ENCODE measurements at regions not wholly inside any gene's neighbourhood (a gene's known extent, or its start where the extent isn't known, plus 50 kb on each side); places are given as distances from the start of the nearest gene placed in this dataset.
"Not testable (repeated sequence)": the region's sequence is repeated elsewhere in the genome, so short reads cannot be mapped to it uniquely, and the experiment has no call there.

- DNase-seq (ENCODE audit: low spot score) = no peak
Measured at GRCh38 chr22:35138521-35138920, 72.6 kb downstream of the ISX start.

- DNase-seq (ENCODE audit: low spot score) = no peak
Measured at GRCh38 chr22:35140879-35141745, 75.2 kb downstream of the ISX start.

- DNase-seq (ENCODE audit: low spot score) = no peak
Measured at GRCh38 chr22:35148381-35148780, 82.4 kb downstream of the ISX start.

GRCh38 chr22:35148866-35149548, 83.0 kb downstream of the ISX start:
- DNase-seq (ENCODE audit: low spot score) = no peak

DNA sequence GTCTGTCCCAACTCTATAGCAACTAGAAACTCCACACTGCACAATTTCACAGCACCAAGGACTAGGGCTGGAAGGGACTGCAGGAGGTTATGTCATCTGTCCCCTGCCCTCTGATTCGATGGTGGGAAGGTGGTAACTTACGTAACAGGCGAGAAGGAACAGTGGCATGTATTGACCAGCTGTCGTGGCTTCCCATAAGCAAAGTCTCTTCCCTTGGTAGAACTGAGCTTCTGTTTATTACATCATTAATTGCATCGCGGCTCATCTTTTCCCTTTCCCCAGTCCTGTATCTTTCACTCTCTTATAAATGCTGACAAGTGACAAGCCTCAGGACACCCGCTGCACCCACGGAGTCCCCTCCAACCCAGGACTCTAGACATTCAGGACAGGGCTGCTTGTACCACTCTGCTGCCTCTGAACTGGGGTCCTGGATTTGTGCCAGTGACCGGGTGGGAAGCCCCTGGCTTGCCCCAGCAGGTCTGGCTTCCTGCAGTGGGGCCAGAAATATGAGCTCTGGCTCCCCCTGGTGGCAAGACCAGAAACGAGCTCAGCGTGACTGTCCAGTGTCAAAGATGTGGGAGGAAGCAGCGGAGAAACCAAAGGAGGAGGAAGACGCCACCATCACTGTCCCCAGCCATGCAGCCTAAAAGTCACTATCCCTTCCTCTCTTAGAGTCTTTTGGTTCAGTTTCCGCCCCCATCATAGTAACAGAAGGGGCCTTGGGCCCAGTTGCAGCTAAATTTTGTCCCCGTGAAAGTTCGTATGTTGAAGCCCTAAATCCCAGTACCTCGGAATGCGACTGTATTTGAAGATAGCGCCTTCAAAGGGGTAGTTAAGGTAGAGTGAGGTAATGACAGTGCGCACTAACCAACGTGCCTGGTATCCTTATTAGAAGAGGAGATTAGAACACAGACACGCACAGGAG, 84.5 kb downstream of the ISX start:
- peak; percentile 13 for DNase-seq (ENCODE audit: low spot score)

- no peak for DNase-seq (ENCODE audit: low spot score)
Measured at GRCh38 chr22:35152316-35152715, 86.4 kb downstream of the ISX start.

DNA sequence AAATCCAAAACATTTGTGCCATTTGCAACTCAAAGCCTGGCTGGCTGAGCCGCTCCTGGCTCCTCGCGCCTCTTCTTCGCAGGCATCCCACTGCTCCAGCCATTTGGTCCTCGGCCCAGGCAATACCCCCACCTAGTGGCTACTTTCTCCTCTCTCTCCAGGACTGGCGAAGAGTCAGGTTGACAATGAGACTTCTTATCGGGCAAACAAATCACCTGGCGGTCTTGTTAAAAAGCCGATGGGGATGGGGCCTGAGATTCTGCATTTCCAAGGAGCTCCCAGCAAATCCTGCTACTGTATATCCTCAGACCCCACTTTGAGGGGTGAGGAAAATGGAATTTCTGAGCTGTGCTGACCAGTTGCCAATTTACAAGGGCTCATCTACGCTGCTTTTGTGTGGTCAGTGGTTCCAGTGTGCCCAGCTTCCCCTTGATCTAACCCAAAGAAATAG, 89.0 kb downstream of the ISX start:
- peak; percentile 4 for DNase-seq (ENCODE audit: low spot score)

DNA sequence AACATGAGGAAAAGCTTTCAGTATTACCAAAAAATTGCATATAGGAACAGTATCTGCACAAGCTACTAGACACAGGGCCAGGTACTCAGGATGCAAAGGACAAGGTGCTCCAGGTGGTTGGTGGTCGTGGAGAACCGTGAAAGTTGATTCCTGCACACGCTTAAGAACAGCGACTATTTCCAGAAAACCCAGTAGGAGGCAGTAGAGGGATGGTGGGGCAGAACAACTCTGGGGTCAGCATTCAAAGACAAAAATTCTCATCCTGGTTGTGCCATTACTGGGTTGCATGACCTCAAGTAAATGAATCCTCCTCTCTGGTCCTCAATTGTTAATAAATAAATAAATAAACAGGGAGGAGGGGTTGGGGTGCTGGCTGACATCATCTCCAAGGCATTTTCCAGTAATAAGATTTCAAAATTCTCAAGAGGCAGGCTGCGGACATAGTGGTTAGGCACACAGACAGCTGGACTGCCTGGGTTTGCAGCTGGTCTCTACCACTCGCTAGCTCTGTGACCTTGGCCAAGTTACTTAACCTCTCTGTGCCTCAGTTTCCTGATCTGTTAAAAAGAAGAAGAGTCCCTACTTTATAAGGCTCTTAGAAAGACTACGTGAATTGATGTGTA, 89.6 kb downstream of the ISX start:
- DNase-seq (ENCODE audit: low spot score) = no peak

DNA sequence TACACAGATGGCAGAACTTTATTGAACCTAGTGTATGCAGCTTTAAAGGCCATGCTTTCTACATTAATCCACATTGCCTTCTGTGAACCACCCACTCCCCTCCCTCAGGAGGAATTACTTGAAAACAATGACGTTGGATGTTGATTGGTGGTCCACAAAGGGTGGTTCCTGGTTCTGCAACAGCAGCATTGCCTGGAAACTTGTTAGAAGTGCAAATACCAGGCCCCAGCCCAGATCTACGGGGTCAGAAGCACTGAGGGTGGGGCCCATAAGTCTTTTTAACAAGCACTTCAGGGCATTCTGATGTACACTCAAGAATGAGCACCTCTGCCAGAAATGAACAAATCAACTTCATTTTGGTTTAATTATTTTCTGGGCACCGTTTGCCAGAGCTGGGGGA, 91.0 kb downstream of the ISX start:
- DNase-seq (ENCODE audit: low spot score) = no peak

DNA sequence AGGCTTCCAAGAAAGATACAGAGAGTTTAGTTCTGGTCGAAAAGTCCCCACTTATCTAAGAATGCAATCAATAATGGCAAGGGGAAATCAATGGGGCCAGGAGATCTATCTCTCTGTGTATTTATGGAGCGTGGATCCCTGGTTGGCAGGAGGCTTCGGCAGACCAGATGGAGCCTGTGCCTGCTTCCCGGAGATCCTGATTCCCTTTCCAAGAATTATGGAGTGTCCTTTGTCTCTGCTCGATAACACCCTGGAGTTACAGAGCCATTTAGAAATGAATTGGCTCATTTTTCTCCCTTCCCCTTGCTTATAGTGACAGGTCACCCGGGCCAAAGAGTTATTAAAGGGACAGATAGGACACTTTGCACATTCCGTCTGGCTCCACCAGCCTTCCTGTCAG, 92.4 kb downstream of the ISX start:
- DNase-seq (ENCODE audit: low spot score) = no peak

- DNase-seq (ENCODE audit: low spot score) = no peak
Measured at GRCh38 chr22:35159343-35159742, 93.4 kb downstream of the ISX start.

DNA sequence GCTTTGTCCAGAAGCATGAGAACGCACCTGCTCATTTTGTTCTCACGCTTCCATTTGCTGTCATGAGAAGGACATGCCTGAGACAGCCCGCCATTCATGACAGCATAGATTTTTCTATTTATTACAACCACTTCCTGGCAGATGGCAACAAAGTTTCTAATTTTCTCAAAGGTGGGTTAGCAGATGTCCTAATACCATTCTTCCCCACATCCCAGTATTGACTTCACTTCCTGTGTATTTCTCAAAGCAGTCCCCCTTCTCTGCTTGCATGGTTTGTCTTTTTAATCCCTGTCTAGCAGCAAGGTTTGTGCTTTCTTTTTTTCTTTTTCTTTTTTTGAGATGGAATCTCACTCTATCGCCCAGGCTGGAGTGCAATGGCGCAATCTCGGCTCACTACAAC, 94.3 kb downstream of the ISX start:
- DNase-seq (ENCODE audit: low spot score) = no peak

- DNase-seq (ENCODE audit: low spot score) = not testable (repeated sequence)
Measured at GRCh38 chr22:35165896-35166295, 91.4 kb upstream of the HMGXB4 start.

DNA sequence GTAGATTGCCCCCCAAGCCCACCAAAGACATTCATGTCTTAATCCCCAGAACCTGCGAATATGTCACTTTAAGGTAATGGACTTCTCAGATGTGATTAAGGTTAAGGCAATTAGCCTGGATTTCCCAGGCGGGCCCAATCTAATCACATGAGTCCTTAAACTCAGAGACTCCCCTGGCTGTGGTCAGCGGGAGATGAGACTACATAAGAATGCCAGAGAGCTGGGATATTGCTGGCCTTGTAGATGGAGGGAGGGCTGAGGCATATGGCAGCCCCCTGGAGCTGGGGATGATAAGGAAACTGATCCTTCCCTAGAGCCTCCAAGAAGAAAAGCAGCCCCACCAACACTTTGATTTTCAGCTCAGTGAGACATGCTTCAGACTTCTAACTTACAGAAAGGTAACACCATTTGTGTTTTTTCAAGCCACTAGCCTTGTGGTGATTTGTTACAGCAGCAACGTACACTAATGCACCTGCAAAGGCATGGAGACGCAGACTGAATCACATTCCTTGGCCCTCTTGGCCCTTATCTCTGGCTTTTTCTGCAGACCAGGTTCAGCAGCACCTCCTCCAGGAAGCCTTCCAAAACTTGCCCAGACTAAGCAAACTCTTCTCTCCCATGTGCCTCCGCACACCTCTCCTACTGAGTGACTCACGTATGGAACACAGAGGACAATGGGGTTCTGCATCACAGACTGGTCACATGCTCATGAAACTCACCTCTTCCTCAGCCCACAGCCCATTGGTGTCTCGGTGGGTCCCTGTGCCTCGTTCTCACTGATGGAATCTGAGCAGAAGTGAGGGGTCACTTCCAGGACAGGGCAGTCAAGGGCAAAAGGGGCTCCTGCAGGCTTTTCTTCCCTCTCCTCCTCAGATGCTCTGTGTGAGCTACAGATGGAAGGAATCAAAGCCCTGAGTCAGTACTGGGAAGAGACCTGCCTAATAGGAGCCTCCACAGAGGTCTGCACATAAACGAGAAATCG, 86.3 kb upstream of the HMGXB4 start:
- DNase-seq (ENCODE audit: low spot score) = no peak

- DNase-seq (ENCODE audit: low spot score) = no peak
Measured at GRCh38 chr22:35172442-35172841, 84.9 kb upstream of the HMGXB4 start.

- DNase-seq (ENCODE audit: low spot score) = no peak
Measured at GRCh38 chr22:35173655-35174054, 83.6 kb upstream of the HMGXB4 start.

GRCh38 chr22:35174401-35175038, 82.8 kb upstream of the HMGXB4 start:
- no peak for DNase-seq (ENCODE audit: low spot score)

- no peak for DNase-seq (ENCODE audit: low spot score)
Measured at GRCh38 chr22:35175392-35175791, 81.9 kb upstream of the HMGXB4 start.

- no peak for DNase-seq (ENCODE audit: low spot score)
Measured at GRCh38 chr22:35177811-35178210, 79.5 kb upstream of the HMGXB4 start.

GRCh38 chr22:35178446-35178845, 78.8 kb upstream of the HMGXB4 start:
- no peak for DNase-seq (ENCODE audit: low spot score)

Measured in CD4-positive, alpha-beta T cell treated with Interleukin-6 at 100 ng/mL for 8 hours (primary cell).